Uterus (tissue), 3 donors: ENCODE measurements at regions not wholly inside any gene's neighbourhood (a gene's known extent, or its start where the extent isn't known, plus 50 kb on each side); places are given as distances from the start of the nearest gene placed in this dataset.

Experiments
- DNase-seq, 2 donors: peaks; one replicate each; pipeline ENCODE4 v3.0.0-alpha.2; 2019 to 2020
- H3K27ac ChIP-seq, 2 donors: fragments of 200-600 bp; sonication (generic); 1 replicate in 1 of 2; 2 replicates in 1 of 2; pipeline ENCODE4 v1.5.1; 2016 to 2018
- H3K27me3 ChIP-seq, 2 donors: fragments of 200-600 bp; sonication (generic); one replicate each; pipeline ENCODE4 v1.5.1; 2018 to 2019; ENCODE audit warnings: control low read depth in 1 of 2
- H3K36me3 ChIP-seq, 2 donors: fragments of 200-600 bp; sonication (generic); one replicate each; pipeline ENCODE4 v1.5.1; 2019; ENCODE audit warnings: control low read depth in 1 of 2
- H3K4me1 ChIP-seq, 2 donors: fragments of 200-600 bp; sonication (generic); one replicate each; pipeline ENCODE4 v1.5.1; 2018 to 2019; ENCODE audit warnings: control low read depth in 1 of 2
- H3K4me3 ChIP-seq, 2 donors: fragments of 200-600 bp; sonication (generic); 1 replicate in 1 of 2; 2 replicates in 1 of 2; pipeline ENCODE4 v1.5.1; 2018 to 2019; ENCODE audit warnings: mild to moderate bottlenecking in 1 of 2
- H3K9me3 ChIP-seq, 2 donors: fragments of 200-600 bp; sonication (generic); one replicate each; pipeline ENCODE4 v1.5.1; 2019; ENCODE audit warnings: control low read depth in 1 of 2
- POLR2A ChIP-seq, 2 donors: fragments of 450-650 bp; IDR thresholded peaks; one replicate each; pipeline ENCODE4 v1.6.1; 2016; ENCODE audit warnings: antibody characterized with exemption in 2 of 2, mild to moderate bottlenecking in 1 of 2, moderate library complexity in 1 of 2
- intact Hi-C: fragments of 100-400 bp; cut with DNase I; formaldehyde crosslinking; loops from one replicate; pipeline ENCODE4 v1.15.1; 2023; ENCODE audit warnings: low total_unique reads
- TF ChIP-seq, protein P1 (sequence below), 4 experiments: fragments of 200-600 bp in 2 of 4; fragments of 450-650 bp in 2 of 4; sonication (generic) in 2 of 4; IDR thresholded peaks; one replicate each; pipeline ENCODE4 v1.5.1; 2016 to 2019; ENCODE audit warnings: antibody characterized with exemption in 4 of 4, mild to moderate bottlenecking in 2 of 4, moderate library complexity in 1 of 4
- donor health status: DM: yes; HTN: yes; CAD: no.

DNA sequence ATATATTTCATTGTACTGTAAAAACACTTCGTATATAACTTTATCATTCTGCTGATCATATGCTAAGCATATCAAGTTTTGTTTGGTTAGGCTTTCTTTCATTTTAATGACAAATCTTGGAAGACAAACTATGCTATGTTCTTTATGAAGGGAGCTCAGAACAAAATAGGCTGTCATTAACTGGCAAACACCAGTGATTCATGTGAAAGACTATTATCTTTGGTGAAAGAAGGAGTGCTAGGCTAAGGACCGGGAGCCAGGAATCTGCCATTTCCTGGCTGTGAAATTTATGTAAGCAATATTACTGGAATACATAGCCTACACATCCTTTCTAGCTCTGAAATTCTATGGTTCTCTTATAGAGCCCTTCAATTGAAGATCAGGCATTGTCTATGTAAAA lies 136.2 kb upstream of the CCN2 start:
- no peak for DNase-seq
- Histone ChIP-seq H3K36me3 (no peaks in the 10 kb centered on the region), H3K4me1 (no peaks in the 10 kb centered on the region), H3K9me3 (no peaks in the 10 kb centered on the region), H3K27me3 (no peaks in the 10 kb centered on the region), H3K4me3 (no peak overlapping the region), H3K27ac (no peak overlapping the region)
- intact Hi-C loops, result no loop called here
- TF ChIP-seq, protein P1, sequence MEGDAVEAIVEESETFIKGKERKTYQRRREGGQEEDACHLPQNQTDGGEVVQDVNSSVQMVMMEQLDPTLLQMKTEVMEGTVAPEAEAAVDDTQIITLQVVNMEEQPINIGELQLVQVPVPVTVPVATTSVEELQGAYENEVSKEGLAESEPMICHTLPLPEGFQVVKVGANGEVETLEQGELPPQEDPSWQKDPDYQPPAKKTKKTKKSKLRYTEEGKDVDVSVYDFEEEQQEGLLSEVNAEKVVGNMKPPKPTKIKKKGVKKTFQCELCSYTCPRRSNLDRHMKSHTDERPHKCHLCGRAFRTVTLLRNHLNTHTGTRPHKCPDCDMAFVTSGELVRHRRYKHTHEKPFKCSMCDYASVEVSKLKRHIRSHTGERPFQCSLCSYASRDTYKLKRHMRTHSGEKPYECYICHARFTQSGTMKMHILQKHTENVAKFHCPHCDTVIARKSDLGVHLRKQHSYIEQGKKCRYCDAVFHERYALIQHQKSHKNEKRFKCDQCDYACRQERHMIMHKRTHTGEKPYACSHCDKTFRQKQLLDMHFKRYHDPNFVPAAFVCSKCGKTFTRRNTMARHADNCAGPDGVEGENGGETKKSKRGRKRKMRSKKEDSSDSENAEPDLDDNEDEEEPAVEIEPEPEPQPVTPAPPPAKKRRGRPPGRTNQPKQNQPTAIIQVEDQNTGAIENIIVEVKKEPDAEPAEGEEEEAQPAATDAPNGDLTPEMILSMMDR (IDR thresholded peaks at IDR 0.05), result no peak
- TF ChIP-seq POLR2A (IDR thresholded peaks at IDR 0.05), result no peak

DNA sequence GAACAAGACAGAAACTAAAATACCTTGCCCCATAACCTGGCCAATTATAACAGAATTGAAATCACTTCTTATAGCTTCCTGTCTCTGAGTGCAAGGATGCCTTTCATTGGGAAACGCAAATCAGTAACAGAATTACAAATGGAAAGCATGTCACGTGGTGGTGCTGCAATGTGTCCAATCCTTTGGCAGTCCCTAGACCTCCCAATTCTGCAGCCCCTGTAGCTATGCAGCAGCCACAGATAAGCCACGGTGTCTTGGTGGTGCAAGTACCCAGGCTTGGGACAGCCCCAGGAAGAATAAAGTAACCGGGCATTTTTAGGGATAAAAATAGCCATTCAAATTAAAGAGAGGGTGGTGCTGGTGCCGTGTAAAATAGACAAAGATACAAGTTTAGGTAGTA lies 134.6 kb upstream of the CCN2 start:
- Histone ChIP-seq H3K4me3 (peak overlapping the region in 1 of 2 donors; percentile 9), H3K27me3 (no peaks in the 10 kb centered on the region), H3K27ac (peak overlapping the region; percentile 77 to 92), H3K4me1 (no peaks in the 10 kb centered on the region), H3K36me3 (no peaks in the 10 kb centered on the region), H3K9me3 (no peaks in the 10 kb centered on the region)
- DNase-seq, result no peak
- intact Hi-C loops, result no loop called here
- TF ChIP-seq, protein P1 (IDR thresholded peaks at IDR 0.05), result no peak
- no peak for TF ChIP-seq POLR2A (IDR thresholded peaks at IDR 0.05)

DNA sequence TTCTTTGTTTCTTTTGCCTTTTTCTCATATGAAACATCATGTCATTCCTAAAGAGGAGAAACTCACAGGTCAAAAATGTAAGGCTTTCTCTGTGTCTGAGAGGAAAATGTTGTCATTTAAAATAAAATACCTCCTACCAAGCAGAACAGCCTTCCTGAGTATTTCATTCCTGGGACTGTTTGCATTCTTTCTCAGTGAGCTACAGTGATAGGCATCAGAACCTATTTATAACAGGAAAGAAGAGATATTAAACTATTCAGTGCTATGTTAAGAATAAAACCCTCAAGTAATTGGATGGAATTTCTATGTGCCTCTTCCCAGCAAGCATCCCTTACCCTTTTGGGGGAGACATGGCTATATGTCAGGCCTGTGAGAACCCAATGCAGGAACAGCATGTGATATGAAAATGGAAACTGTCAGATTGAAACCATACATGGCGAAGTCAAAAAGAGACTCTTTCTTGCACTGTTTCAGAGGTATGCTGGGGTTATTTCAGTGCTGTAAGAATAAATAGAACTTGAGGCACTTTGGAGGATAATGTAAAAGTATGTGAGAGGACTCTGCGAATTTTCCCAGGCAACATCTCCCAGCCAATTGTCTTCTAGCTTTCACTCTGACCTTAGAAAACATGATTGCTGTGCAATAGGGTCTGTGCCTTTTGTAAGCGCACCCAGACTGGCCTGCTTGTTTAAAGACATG lies 133.8 kb upstream of the CCN2 start:
- TF ChIP-seq POLR2A (IDR thresholded peaks at IDR 0.05), result no peak
- TF ChIP-seq, protein P1 (IDR thresholded peaks at IDR 0.05), result no peak
- peak overlapping the region; percentile 77 to 92 for H3K27ac ChIP-seq
- no peaks in the 10 kb centered on the region for H3K36me3 ChIP-seq
- H3K4me3 ChIP-seq, result peak overlapping the region in 1 of 2 donors; percentile 9
- H3K4me1 ChIP-seq, result no peaks in the 10 kb centered on the region
- no peaks in the 10 kb centered on the region for H3K27me3 ChIP-seq
- H3K9me3 ChIP-seq, result no peaks in the 10 kb centered on the region
- intact Hi-C loops, result no loop called here
- DNase-seq, result no peak

DNA sequence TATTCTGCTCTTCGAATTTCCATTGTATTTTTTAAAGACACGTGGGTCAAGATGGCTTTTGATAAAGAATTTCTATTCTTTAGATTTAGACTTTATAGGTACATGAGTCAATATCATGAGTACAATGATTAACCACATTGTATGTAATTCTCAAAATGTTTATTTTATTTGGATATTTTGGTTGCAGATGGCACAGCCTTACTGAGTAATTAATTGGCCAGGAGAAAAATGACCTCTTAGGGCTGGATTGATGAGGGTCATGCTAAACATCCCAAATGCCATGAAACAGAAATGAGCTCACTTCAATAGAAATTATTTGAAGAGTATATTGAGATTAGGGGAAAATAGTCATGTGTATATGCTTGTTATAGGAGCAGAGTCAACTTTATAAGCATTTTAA lies 131.2 kb upstream of the CCN2 start:
- Histone ChIP-seq H3K4me1 (no peaks in the 10 kb centered on the region), H3K36me3 (no peaks in the 10 kb centered on the region), H3K4me3 (no peak overlapping the region), H3K9me3 (no peaks in the 10 kb centered on the region), H3K27ac (no peak overlapping the region), H3K27me3 (no peaks in the 10 kb centered on the region)
- intact Hi-C loops, result no loop called here
- TF ChIP-seq POLR2A (IDR thresholded peaks at IDR 0.05), result no peak
- TF ChIP-seq, protein P1 (IDR thresholded peaks at IDR 0.05), result no peak
- no peak for DNase-seq

DNA sequence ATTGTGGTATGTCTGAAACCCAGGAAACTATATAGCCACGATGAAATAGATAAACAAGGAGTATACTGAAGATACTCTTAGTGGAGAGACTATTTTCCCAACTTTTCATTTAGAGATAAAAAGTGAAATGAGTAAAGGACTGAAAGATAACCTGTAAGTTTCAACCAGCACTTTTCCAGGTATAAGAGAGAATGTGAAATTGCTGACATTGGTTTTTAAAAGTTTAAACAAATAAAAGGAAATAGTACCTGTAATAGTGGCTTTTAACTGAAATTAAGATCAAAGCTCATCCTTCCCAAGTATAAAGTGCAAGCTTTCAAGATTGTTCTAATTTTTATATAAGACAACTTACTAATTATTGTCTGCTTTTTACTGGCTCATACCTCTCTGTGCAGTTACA lies 130.2 kb upstream of the CCN2 start:
- H3K27me3 ChIP-seq, result no peaks in the 10 kb centered on the region
- no peak overlapping the region for H3K4me3 ChIP-seq
- no peak for DNase-seq
- H3K4me1 ChIP-seq, result no peaks in the 10 kb centered on the region
- no peaks in the 10 kb centered on the region for H3K9me3 ChIP-seq
- TF ChIP-seq, protein P1 (IDR thresholded peaks at IDR 0.05), result no peak
- TF ChIP-seq POLR2A (IDR thresholded peaks at IDR 0.05), result no peak
- intact Hi-C loops, result no loop called here
- H3K27ac ChIP-seq, result no peak overlapping the region
- H3K36me3 ChIP-seq, result no peaks in the 10 kb centered on the region
